Natural killer cell (primary cell): ENCODE measurements at regions not wholly inside any gene's neighbourhood (a gene's known extent, or its start where the extent isn't known, plus 50 kb on each side); places are given as distances from the start of the nearest gene placed in this dataset.

Experiments
- ATAC-seq, 3 donors: fragments of 150-1000 bp in 2 of 3; fragments of 200-7000 bp in 1 of 3; cut with Tn5 transposase; 1 replicate in 1 of 3; 2 replicates in 2 of 3; pipeline ENCODE4 v1.10.0; 2021; ENCODE audit warnings: mild to moderate bottlenecking in 2 of 3, moderate library complexity in 2 of 3
- DNase-seq, 2 donors: peaks; one replicate each; pipeline versions ENCODE4 v3.0.0 to v3.0.0-alpha.2; 2013 to 2021; ENCODE audit warnings: mixed read lengths in 1 of 2
- H3K27ac ChIP-seq: one replicate; pipeline ENCODE4 v1.5.1; 2013; ENCODE audit warnings: mild to moderate bottlenecking, low read length
- H3K27me3 ChIP-seq: one replicate; pipeline ENCODE4 v1.6.1; 2013; ENCODE audit warnings: low read length; ENCODE audit not compliant: control insufficient read depth, insufficient read depth
- H3K36me3 ChIP-seq: one replicate; pipeline ENCODE4 v1.6.1; 2013; ENCODE audit warnings: low read length; ENCODE audit not compliant: control insufficient read depth, insufficient read depth
- H3K4me1 ChIP-seq: one replicate; pipeline ENCODE4 v1.6.1; 2013; ENCODE audit warnings: low read length; ENCODE audit not compliant: control insufficient read depth, insufficient read depth
- H3K4me3 ChIP-seq: one replicate; pipeline ENCODE4 v1.5.1; 2013; ENCODE audit warnings: low read length
- H3K9me3 ChIP-seq: one replicate; pipeline ENCODE4 v1.6.1; 2013; ENCODE audit warnings: low read length; ENCODE audit not compliant: control insufficient read depth, insufficient read depth
- H3K27ac Mint-ChIP-seq, 2 donors: one replicate each; pipeline ENCODE4 v1.8.0; 2022; ENCODE audit warnings: mild to moderate bottlenecking in 2 of 2, mixed read lengths in 2 of 2, moderate library complexity in 1 of 2
- H3K27me3 Mint-ChIP-seq, 2 donors: one replicate each; pipeline ENCODE4 v1.8.0; 2022; ENCODE audit warnings: low read depth in 2 of 2, mixed read lengths in 2 of 2
- H3K36me3 Mint-ChIP-seq: one replicate; pipeline ENCODE4 v1.8.0; 2022; ENCODE audit warnings: mixed read lengths
- H3K4me1 Mint-ChIP-seq, 2 donors: one replicate each; pipeline ENCODE4 v1.8.0; 2022; ENCODE audit warnings: mixed read lengths in 2 of 2
- H3K4me3 Mint-ChIP-seq: one replicate; pipeline ENCODE4 v1.8.0; 2022; ENCODE audit warnings: mild to moderate bottlenecking, moderate library complexity, mixed read lengths
- H3K9me3 Mint-ChIP-seq, 2 donors: one replicate each; pipeline ENCODE4 v1.8.0; 2022; ENCODE audit warnings: mixed read lengths in 2 of 2
- WGBS: methylation state at CpG from one replicate; pipeline ENCODE4 v1.1.7; 2013; ENCODE audit warnings: missing lambda C conversion rate; ENCODE audit not compliant: insufficient coverage; 5-methylcytosine and 5-hydroxymethylcytosine counted together
- intact Hi-C: fragments of 100-400 bp; cut with micrococcal nuclease; formaldehyde crosslinking; loops from one replicate; pipeline ENCODE4 v1.14.2; 2022
- TF ChIP-seq, protein P1 (sequence below): fragments of 200-600 bp; IDR thresholded peaks from one replicate; pipeline ENCODE4 v1.8.0; 2022; ENCODE audit warnings: antibody characterized with exemption

DNA sequence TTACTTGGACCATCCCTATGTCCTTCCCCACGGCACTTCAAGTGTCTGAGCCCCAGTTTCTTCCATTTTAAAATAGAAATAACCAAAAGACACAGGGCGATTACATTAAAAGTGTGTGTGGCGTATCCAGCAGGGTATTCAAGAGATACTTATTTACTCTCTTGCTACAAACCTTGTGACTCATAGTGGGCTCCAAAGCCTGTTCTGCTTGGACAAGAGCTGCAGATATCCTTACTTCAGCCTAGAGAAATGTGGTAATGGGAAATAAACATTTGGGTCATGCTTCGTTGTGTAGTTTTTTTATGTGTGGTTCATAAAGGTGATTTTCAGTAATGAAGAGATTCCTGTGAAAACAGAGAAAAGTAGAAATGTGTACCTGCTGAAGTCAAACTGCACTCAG, 288.9 kb upstream of the CDH11 start:
- TF ChIP-seq, protein P1, sequence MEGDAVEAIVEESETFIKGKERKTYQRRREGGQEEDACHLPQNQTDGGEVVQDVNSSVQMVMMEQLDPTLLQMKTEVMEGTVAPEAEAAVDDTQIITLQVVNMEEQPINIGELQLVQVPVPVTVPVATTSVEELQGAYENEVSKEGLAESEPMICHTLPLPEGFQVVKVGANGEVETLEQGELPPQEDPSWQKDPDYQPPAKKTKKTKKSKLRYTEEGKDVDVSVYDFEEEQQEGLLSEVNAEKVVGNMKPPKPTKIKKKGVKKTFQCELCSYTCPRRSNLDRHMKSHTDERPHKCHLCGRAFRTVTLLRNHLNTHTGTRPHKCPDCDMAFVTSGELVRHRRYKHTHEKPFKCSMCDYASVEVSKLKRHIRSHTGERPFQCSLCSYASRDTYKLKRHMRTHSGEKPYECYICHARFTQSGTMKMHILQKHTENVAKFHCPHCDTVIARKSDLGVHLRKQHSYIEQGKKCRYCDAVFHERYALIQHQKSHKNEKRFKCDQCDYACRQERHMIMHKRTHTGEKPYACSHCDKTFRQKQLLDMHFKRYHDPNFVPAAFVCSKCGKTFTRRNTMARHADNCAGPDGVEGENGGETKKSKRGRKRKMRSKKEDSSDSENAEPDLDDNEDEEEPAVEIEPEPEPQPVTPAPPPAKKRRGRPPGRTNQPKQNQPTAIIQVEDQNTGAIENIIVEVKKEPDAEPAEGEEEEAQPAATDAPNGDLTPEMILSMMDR: no peak
- Histone ChIP-seq H3K36me3 (no peaks in the 10 kb centered on the region), H3K4me3 (no peak overlapping the region), H3K27me3 (no peaks in the 10 kb centered on the region), H3K27ac (no peak overlapping the region), H3K4me1 (no peaks in the 10 kb centered on the region), H3K9me3 (no peaks in the 10 kb centered on the region)
- Mint-ChIP-seq H3K36me3 (no peaks in the 10 kb centered on the region), H3K4me1 (no peaks in the 10 kb centered on the region), H3K27ac (no peak overlapping the region), H3K9me3 (peaks cover 3% of the 10 kb centered on the region in 2 donors), H3K27me3 (no peaks in the 10 kb centered on the region), H3K4me3 (no peak overlapping the region)
- intact Hi-C loops: no loop called here
- WGBS: 87% methylated on average over 4 of the region's 4 CpGs
- DNase-seq (no peak), ATAC-seq (no peak)

DNA sequence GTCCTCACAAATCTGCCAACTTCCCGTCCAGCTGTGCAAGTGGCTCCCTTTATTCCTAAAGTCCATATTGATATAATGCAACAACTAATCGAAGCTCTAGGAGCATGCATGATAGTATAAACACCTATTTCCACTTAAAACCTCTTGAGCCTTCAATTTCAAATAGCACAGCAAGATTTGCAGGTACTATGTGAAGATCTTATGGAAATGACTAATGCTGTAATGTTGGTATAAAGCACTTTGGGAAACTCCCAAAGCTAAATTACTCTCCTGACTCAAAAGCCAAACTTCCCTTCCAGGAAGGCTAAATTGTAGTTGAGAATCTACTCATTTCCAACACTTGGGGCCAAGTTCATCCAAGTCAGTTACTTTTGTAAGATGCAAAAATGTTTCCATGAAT, 287.6 kb upstream of the CDH11 start:
- whole genome bisulfite sequencing: 68% methylated on average over 2 of the region's 2 CpGs
- H3K4me3 ChIP-seq: no peak overlapping the region
- DNase-seq (no peak), ATAC-seq (no peak)
- H3K27ac ChIP-seq: no peak overlapping the region
- H3K27me3 ChIP-seq: no peaks in the 10 kb centered on the region
- no peaks in the 10 kb centered on the region for H3K36me3 ChIP-seq
- TF ChIP-seq, protein P1: no peak
- H3K9me3 ChIP-seq: no peaks in the 10 kb centered on the region
- Mint-ChIP-seq H3K27ac (no peak overlapping the region), H3K4me3 (no peak overlapping the region), H3K27me3 (no peaks in the 10 kb centered on the region), H3K9me3 (peaks cover 3% of the 10 kb centered on the region in 2 donors), H3K36me3 (no peaks in the 10 kb centered on the region), H3K4me1 (no peaks in the 10 kb centered on the region)
- no peaks in the 10 kb centered on the region for H3K4me1 ChIP-seq
- intact Hi-C loops: no loop called here

DNA sequence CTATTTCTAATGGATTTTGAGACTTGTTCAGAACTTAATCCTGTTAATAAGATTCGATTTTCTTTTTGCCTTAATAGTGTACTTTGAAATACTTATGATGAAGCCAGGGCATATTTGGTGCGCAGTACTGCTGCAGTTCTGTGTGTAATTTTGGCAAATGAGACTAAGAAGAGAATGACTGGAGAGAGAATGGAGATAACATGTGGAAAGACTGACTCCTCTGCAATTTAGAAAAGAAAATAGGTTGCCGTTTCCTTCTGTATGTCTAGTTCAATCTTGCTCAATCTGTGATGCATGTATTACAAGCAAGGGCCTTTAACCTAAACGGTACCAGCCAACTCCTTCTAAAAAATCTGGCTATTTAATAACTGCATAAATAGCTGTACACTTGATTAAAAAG, 285.1 kb upstream of the CDH11 start:
- no peak overlapping the region for H3K4me3 ChIP-seq
- DNase-seq (no peak), ATAC-seq (no peak)
- no peaks in the 10 kb centered on the region for H3K27me3 ChIP-seq
- no peaks in the 10 kb centered on the region for H3K9me3 ChIP-seq
- H3K27me3 Mint-ChIP-seq: no peaks in the 10 kb centered on the region
- H3K4me1 Mint-ChIP-seq: no peaks in the 10 kb centered on the region
- peaks cover 3% of the 10 kb centered on the region in 2 donors for H3K9me3 Mint-ChIP-seq
- peaks cover 5% of the 10 kb centered on the region for H3K36me3 Mint-ChIP-seq
- H3K4me1 ChIP-seq: no peaks in the 10 kb centered on the region
- TF ChIP-seq, protein P1: no peak
- intact Hi-C loops: no loop called here
- 77% methylated on average over 4 of the region's 4 CpGs for WGBS
- H3K27ac ChIP-seq: no peak overlapping the region
- H3K36me3 ChIP-seq: no peaks in the 10 kb centered on the region
- no peak overlapping the region for H3K4me3 Mint-ChIP-seq
- no peak overlapping the region for H3K27ac Mint-ChIP-seq

DNA sequence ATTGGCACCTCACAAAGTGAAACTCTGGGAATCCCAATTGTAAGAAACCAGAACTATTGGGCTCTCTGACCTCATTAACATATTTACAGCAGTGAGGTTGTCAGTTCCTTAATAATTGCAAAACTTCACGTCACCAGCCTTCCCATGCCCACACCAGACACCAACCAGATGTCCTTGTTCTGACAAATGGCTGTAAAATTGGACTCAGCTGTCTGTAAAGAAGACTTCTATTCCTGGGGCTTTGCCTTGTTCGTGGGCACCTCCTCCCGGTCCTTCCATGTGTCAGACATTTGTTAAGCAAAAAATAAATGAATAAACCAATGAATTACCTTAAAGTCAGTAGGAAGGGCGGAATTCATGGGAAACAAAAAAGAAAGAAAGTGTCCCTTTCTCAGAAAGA, 284.3 kb upstream of the CDH11 start:
- Histone ChIP-seq H3K4me1 (no peaks in the 10 kb centered on the region), H3K36me3 (no peaks in the 10 kb centered on the region), H3K4me3 (no peak overlapping the region), H3K27ac (no peak overlapping the region), H3K9me3 (no peaks in the 10 kb centered on the region), H3K27me3 (no peaks in the 10 kb centered on the region)
- Mint-ChIP-seq H3K36me3 (peaks cover 5% of the 10 kb centered on the region), H3K4me3 (no peak overlapping the region), H3K27ac (no peak overlapping the region), H3K4me1 (no peaks in the 10 kb centered on the region), H3K27me3 (no peaks in the 10 kb centered on the region), H3K9me3 (no peaks in the 10 kb centered on the region)
- no peak for ATAC-seq
- intact Hi-C loops: no loop called here
- DNase-seq: no peak
- WGBS: 71% methylated on average over 4 of the region's 4 CpGs
- TF ChIP-seq, protein P1: no peak
